Liver (tissue), 3 donors: ENCODE measurements at regions not wholly inside any gene's neighbourhood (a gene's known extent, or its start where the extent isn't known, plus 50 kb on each side); places are given as distances from the start of the nearest gene placed in this dataset.

Experiments
- ATF3 ChIP-seq: IDR thresholded peaks from 2 replicates; pipeline ENCODE4 v1.6.1; 2016; ENCODE audit warnings: antibody characterized with exemption
- CTCF ChIP-seq: fragments of 150-350 bp; IDR thresholded peaks from 2 replicates; pipeline ENCODE4 v1.5.1; 2017; ENCODE audit warnings: improper control_type of control experiment, low read depth, low read length; ENCODE audit not compliant: missing input control
- FOXA2 ChIP-seq: IDR thresholded peaks from 2 replicates; pipeline ENCODE4 v1.6.1; 2016; ENCODE audit warnings: antibody characterized with exemption
- RAD21 ChIP-seq, 2 donors: IDR thresholded peaks; 2 replicates each; pipeline ENCODE4 v1.6.1; 2016; ENCODE audit warnings: antibody characterized with exemption in 2 of 2, mild to moderate bottlenecking in 2 of 2
- REST ChIP-seq: IDR thresholded peaks from 2 replicates; pipeline ENCODE4 v1.6.1; 2016; ENCODE audit warnings: antibody characterized with exemption, mild to moderate bottlenecking
- TAF1 ChIP-seq: conservative IDR thresholded peaks from 2 replicates; pipeline ENCODE4 v1.6.1; 2016; ENCODE audit warnings: antibody characterized with exemption, mild to moderate bottlenecking
- YY1 ChIP-seq: IDR thresholded peaks from 2 replicates; pipeline ENCODE4 v1.6.1; 2016; ENCODE audit warnings: antibody characterized with exemption, mild to moderate bottlenecking
- ZBTB33 ChIP-seq: IDR thresholded peaks from 2 replicates; pipeline ENCODE4 v1.6.1; 2016; ENCODE audit warnings: antibody characterized with exemption
- donor health status: healthy.
- donor health status: healthy.

- no peak for TF ChIP-seq FOXA2
- no peak for TF ChIP-seq REST
- no peak for TF ChIP-seq CTCF
- TF ChIP-seq RAD21 (IDR thresholded peaks at IDR 0.05) = no peak
- no peak for TF ChIP-seq ZBTB33
- no peak for TF ChIP-seq TAF1
- TF ChIP-seq YY1 = no peak
- TF ChIP-seq ATF3 = no peak
Measured at GRCh38 chr4:27717431-27717755, 856.8 kb downstream of the STIM2 start.
